GM12891 (cell line): ENCODE measurements at regions not wholly inside any gene's neighbourhood (a gene's known extent, or its start where the extent isn't known, plus 50 kb on each side); places are given as distances from the start of the nearest gene placed in this dataset.

Experiments used
- PAX5 ChIP-seq: IDR thresholded peaks from 2 replicates; pipeline ENCODE4 v1.6.1; 2011; ENCODE audit warnings: low read length, moderate library complexity, mild to moderate bottlenecking; ENCODE audit not compliant: insufficient read depth, severe bottlenecking
- POLR2A ChIP-seq: IDR thresholded peaks from 2 replicates; pipeline ENCODE4 v1.6.1; 2011; ENCODE audit warnings: low read depth, low read length, control low read depth
- POLR2AphosphoS5 ChIP-seq: IDR thresholded peaks from 2 replicates; pipeline ENCODE4 v1.6.1; 2011; ENCODE audit warnings: low read depth, low read length, control low read depth
- POU2F2 ChIP-seq: IDR thresholded peaks from 2 replicates; pipeline ENCODE4 v1.6.1; 2011; ENCODE audit warnings: low read depth, mild to moderate bottlenecking, control low read depth, low read length, moderate library complexity

- TF ChIP-seq POLR2A (no peak), POLR2AphosphoS5 (no peak), POU2F2 (no peak), PAX5 (no peak)
These were observed 67.5 kb upstream of the CCNG1 start for GRCh38 chr5:163369776-163370385.
